Caco-2 (cell line): ENCODE measurements at regions not wholly inside any gene's neighbourhood (a gene's known extent, or its start where the extent isn't known, plus 50 kb on each side); places are given as distances from the start of the nearest gene placed in this dataset.

Experiments
- BruUV-seq: library from RNA; stranded (reverse); fragments of 400-500 nt; replicated peaks from 2 replicates; lab custom pipeline; 2021; lab: Mats Ljungman, UMichigan
- CTCF ChIA-PET: fragments of 300-600 bp; sonication (Branson Sonifier 250); formaldehyde crosslinking; loops from one replicate; lab custom pipeline; 2022; ENCODE audit warnings: antibody characterized with exemption; lab: Charles Lee
- POLR2A ChIA-PET: fragments of 300-600 bp; sonication (Branson Sonifier 250); formaldehyde crosslinking; loops from one replicate; lab custom pipeline; 2022; ENCODE audit warnings: antibody characterized with exemption; lab: Charles Lee
- DNase-seq, 2 experiments: peaks; one replicate each; pipeline versions ENCODE4 v3.0.0 to v3.0.0-alpha.2; 2020 to 2022
- H3K27me3 ChIP-seq: replicated peaks from 2 replicates; pipeline ENCODE4 v1.6.0; 2011; ENCODE audit warnings: low read length; ENCODE audit not compliant: control insufficient read depth, insufficient read depth
- H3K36me3 ChIP-seq: 2 replicates; pipeline ENCODE4 v1.5.1; 2011; ENCODE audit warnings: low read length; ENCODE audit not compliant: control insufficient read depth, insufficient read depth
- H3K4me1 ChIP-seq: fragments of 250-450 bp; sonication (Bioruptor Pico); 2 replicates; pipeline ENCODE4 v1.5.1; 2020; ENCODE audit warnings: mild to moderate bottlenecking
- H3K4me3 ChIP-seq: 2 replicates; pipeline ENCODE4 v1.5.1; 2011; ENCODE audit warnings: low read depth, mild to moderate bottlenecking, control low read depth, low read length
- H3K9me3 ChIP-seq: fragments of 250-450 bp; sonication (Bioruptor Pico); 2 replicates; pipeline ENCODE4 v1.5.1; 2020; ENCODE audit warnings: mild to moderate bottlenecking, moderate library complexity
- H3K27ac Mint-ChIP-seq: one replicate; pipeline ENCODE4 v1.8.0; 2022; ENCODE audit warnings: mixed read lengths; ENCODE audit not compliant: unreplicated experiment
- H3K27me3 Mint-ChIP-seq: one replicate; pipeline ENCODE4 v1.8.0; 2022; ENCODE audit warnings: mixed read lengths; ENCODE audit not compliant: insufficient read depth, unreplicated experiment
- H3K36me3 Mint-ChIP-seq: one replicate; pipeline ENCODE4 v1.8.0; 2022; ENCODE audit warnings: mild to moderate bottlenecking, mixed read lengths; ENCODE audit not compliant: insufficient read depth, unreplicated experiment
- H3K4me1 Mint-ChIP-seq: one replicate; pipeline ENCODE4 v1.8.0; 2022; ENCODE audit warnings: low read depth, mixed read lengths; ENCODE audit not compliant: unreplicated experiment
- H3K4me3 Mint-ChIP-seq: one replicate; pipeline ENCODE4 v1.8.0; 2022; ENCODE audit warnings: mild to moderate bottlenecking, moderate library complexity, mixed read lengths; ENCODE audit not compliant: unreplicated experiment
- H3K9me3 Mint-ChIP-seq: one replicate; pipeline ENCODE4 v1.8.0; 2022; ENCODE audit warnings: mixed read lengths; ENCODE audit not compliant: unreplicated experiment
- intact Hi-C: fragments of 100-400 bp; cut with micrococcal nuclease; formaldehyde crosslinking; loops from one replicate; pipeline ENCODE4 v1.10.0; 2022; ENCODE audit not compliant: unreplicated experiment
- TF ChIP-seq, protein P1 (sequence below), 2 experiments: fragments of 200-600 bp in 1 of 2; IDR thresholded peaks; 1 replicate in 1 of 2; 2 replicates in 1 of 2; pipeline versions ENCODE4 v1.5.1 to v1.8.0; 2011 to 2022; ENCODE audit warnings: antibody characterized with exemption in 1 of 2, control low read depth in 1 of 2, inconsistent platforms in 1 of 2, low read depth in 1 of 2, low read length in 1 of 2, mild to moderate bottlenecking in 1 of 2, moderate library complexity in 1 of 2; ENCODE audit not compliant: insufficient read depth in 1 of 2, severe bottlenecking in 1 of 2, unreplicated experiment in 1 of 2

DNA sequence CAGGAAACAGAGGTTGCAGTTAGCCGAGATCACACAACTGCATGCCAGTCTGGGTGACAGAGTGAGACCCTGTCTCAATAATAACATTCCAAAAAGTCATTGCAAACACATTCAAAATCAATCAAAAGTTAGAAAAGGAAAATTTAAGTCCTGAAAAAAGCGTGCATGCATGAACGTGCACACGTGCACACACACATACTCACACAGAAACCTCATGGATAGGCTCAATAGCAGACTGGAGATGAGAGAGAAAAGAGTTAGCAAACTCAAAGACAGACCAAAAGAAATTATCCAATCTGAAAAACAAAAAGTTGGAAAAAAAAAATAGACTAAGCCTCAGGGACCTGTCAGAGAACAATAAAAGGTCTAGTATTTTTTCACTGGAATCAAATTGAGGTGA lies 1005.6 kb downstream of the TBC1D22A start:
- H3K9me3 Mint-ChIP-seq, result no peaks in the 10 kb centered on the region

DNA sequence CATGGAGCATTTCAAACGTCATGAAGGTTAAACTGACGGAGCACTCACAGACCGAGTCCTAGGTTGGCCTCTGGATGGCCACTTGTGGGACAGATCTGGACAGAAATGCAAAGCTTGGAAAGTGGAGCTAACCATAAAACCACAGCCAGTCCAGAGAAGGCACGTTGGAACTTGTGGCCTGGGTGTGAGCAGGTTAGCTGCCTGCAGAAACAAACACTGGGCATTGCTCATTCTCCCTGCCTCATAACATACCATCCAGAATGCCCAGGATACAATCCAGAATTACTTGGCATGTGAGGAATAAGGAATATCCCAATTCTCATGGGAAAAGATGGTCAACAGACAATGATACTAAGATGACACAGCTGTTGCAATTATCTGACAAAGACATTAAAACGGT lies 1005.0 kb downstream of the TBC1D22A start:
- BruUV-seq, result no TSS peak
- Mint-ChIP-seq H3K4me1 (no peaks in the 10 kb centered on the region), H3K27me3 (no peaks in the 10 kb centered on the region), H3K36me3 (no peaks in the 10 kb centered on the region), H3K9me3 (no peaks in the 10 kb centered on the region), H3K27ac (no peak overlapping the region), H3K4me3 (no peak overlapping the region)
- intact Hi-C loops, result no loop called here
- no peak for DNase-seq
- no peaks in the 10 kb centered on the region for H3K36me3 ChIP-seq
- CTCF ChIA-PET, result no interaction called here
- no peaks in the 10 kb centered on the region for H3K4me1 ChIP-seq
- no peaks in the 10 kb centered on the region for H3K27me3 ChIP-seq
- no peak overlapping the region for H3K4me3 ChIP-seq
- POLR2A ChIA-PET, result no interaction called here
- no peaks in the 10 kb centered on the region for H3K9me3 ChIP-seq
- TF ChIP-seq, protein P1, sequence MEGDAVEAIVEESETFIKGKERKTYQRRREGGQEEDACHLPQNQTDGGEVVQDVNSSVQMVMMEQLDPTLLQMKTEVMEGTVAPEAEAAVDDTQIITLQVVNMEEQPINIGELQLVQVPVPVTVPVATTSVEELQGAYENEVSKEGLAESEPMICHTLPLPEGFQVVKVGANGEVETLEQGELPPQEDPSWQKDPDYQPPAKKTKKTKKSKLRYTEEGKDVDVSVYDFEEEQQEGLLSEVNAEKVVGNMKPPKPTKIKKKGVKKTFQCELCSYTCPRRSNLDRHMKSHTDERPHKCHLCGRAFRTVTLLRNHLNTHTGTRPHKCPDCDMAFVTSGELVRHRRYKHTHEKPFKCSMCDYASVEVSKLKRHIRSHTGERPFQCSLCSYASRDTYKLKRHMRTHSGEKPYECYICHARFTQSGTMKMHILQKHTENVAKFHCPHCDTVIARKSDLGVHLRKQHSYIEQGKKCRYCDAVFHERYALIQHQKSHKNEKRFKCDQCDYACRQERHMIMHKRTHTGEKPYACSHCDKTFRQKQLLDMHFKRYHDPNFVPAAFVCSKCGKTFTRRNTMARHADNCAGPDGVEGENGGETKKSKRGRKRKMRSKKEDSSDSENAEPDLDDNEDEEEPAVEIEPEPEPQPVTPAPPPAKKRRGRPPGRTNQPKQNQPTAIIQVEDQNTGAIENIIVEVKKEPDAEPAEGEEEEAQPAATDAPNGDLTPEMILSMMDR (IDR thresholded peaks at IDR 0.05; ENCODE audit: insufficient read depth in 1 of 2, low read depth in 1 of 2, low read length in 1 of 2, severe bottlenecking in 1 of 2, unreplicated experiment in 1 of 2), result no peak

More for the DNA sequence above, 1005.6 kb downstream of the TBC1D22A start:
- no TSS peak for BruUV-seq
- TF ChIP-seq, protein P1 (IDR thresholded peaks at IDR 0.05; ENCODE audit: insufficient read depth in 1 of 2, low read depth in 1 of 2, low read length in 1 of 2, severe bottlenecking in 1 of 2, unreplicated experiment in 1 of 2), result no peak
- Mint-ChIP-seq H3K4me3 (no peak overlapping the region), H3K27ac (no peak overlapping the region), H3K36me3 (no peaks in the 10 kb centered on the region), H3K27me3 (no peaks in the 10 kb centered on the region), H3K4me1 (no peaks in the 10 kb centered on the region)
- Histone ChIP-seq H3K36me3 (no peaks in the 10 kb centered on the region), H3K9me3 (no peaks in the 10 kb centered on the region), H3K4me3 (no peak overlapping the region), H3K27me3 (no peaks in the 10 kb centered on the region), H3K4me1 (no peaks in the 10 kb centered on the region)
- POLR2A ChIA-PET, result no interaction called here
- intact Hi-C loops, result no loop called here
- DNase-seq, result no peak
- CTCF ChIA-PET, result no interaction called here

GRCh38 chr22:47765757-47766156 lies 1003.3 kb downstream of the TBC1D22A start:
- H3K9me3 Mint-ChIP-seq, result no peaks in the 10 kb centered on the region
- CTCF ChIA-PET, result no interaction called here
- POLR2A ChIA-PET, result no interaction called here
- intact Hi-C loops, result no loop called here
- BruUV-seq, result no TSS peak
- Histone ChIP-seq H3K27me3 (no peaks in the 10 kb centered on the region), H3K4me3 (no peak overlapping the region), H3K4me1 (no peaks in the 10 kb centered on the region), H3K36me3 (no peaks in the 10 kb centered on the region), H3K9me3 (no peaks in the 10 kb centered on the region)
- H3K27ac Mint-ChIP-seq, result no peak overlapping the region
- no peak for DNase-seq
- H3K4me1 Mint-ChIP-seq, result no peaks in the 10 kb centered on the region
- H3K4me3 Mint-ChIP-seq, result no peak overlapping the region
- H3K27me3 Mint-ChIP-seq, result no peaks in the 10 kb centered on the region
- TF ChIP-seq, protein P1 (IDR thresholded peaks at IDR 0.05; ENCODE audit: insufficient read depth in 1 of 2, low read depth in 1 of 2, low read length in 1 of 2, severe bottlenecking in 1 of 2, unreplicated experiment in 1 of 2), result no peak
- no peaks in the 10 kb centered on the region for H3K36me3 Mint-ChIP-seq
